Adrenal gland (tissue), 9 donors: ENCODE measurements at regions not wholly inside any gene's neighbourhood (a gene's known extent, or its start where the extent isn't known, plus 50 kb on each side); places are given as distances from the start of the nearest gene placed in this dataset.

Source experiments
- DNase-seq, 7 donors: peaks; one replicate each; pipeline ENCODE4 v3.0.0-alpha.2; 2019 to 2020
- H3K27ac ChIP-seq, 5 donors: fragments of 200-600 bp; sonication (generic) in 4 of 5; 1 replicate in 3 of 5; 2 replicates in 2 of 5; pipeline versions ENCODE4 v1.5.1 to v1.8.0; 2016 to 2020; ENCODE audit warnings: mild to moderate bottlenecking in 1 of 5
- H3K27me3 ChIP-seq: fragments of 200-600 bp; 2 replicates; pipeline ENCODE4 v1.8.0; 2021
- H3K36me3 ChIP-seq, 2 donors: fragments of 200-600 bp; replicated peaks in 1 of 2; 1 replicate in 1 of 2; 2 replicates in 1 of 2; pipeline versions ENCODE4 v1.5.1 to v1.8.0; 2018 to 2022
- H3K4me1 ChIP-seq, 2 donors: fragments of 200-600 bp; replicated peaks in 1 of 2; 1 replicate in 1 of 2; 2 replicates in 1 of 2; pipeline versions ENCODE4 v1.5.1 to v1.8.0; 2018 to 2021
- H3K4me3 ChIP-seq, 4 donors: fragments of 200-600 bp; sonication (generic) in 3 of 4; one replicate each; pipeline ENCODE4 v1.5.1; 2016 to 2018
- H3K9me3 ChIP-seq, 3 donors: fragments of 200-600 bp; sonication (generic) in 1 of 3; replicated peaks in 1 of 3; 1 replicate in 2 of 3; 2 replicates in 1 of 3; pipeline versions ENCODE4 v1.5.1 to v1.8.0; 2016 to 2021
- CTCF ChIP-seq, 6 experiments: fragments of 450-650 bp in 4 of 6; fragments of 200-600 bp in 2 of 6; sonication (generic) in 1 of 6; IDR thresholded peaks; 1 replicate in 5 of 6; 2 replicates in 1 of 6; pipeline versions ENCODE4 v1.5.1 to v1.8.0; 2016 to 2021; ENCODE audit warnings: antibody characterized with exemption in 6 of 6, mild to moderate bottlenecking in 2 of 6, moderate library complexity in 1 of 6
- POLR2A ChIP-seq, 2 donors: fragments of 450-650 bp; IDR thresholded peaks; one replicate each; pipeline ENCODE4 v1.6.1; 2017; ENCODE audit warnings: antibody characterized with exemption in 2 of 2, mild to moderate bottlenecking in 2 of 2, moderate library complexity in 1 of 2
- WGBS, 4 donors: extraction: QIAGEN DNeasy Blood & Tissue Kit in 2 of 4; methylation state at CpG; one replicate each; pipeline versions ENCODE4 v1.1.5 to v1.1.7; 2013 to 2017; 5-methylcytosine and 5-hydroxymethylcytosine counted together
- intact Hi-C, 2 donors: fragments of 100-400 bp; cut with DNase I; formaldehyde crosslinking; loops; one replicate each; pipeline versions ENCODE4 v1.14.1 to v1.15.0; 2022 to 2023
- donor health status: healthy with polysubstance abuse.
- donor health status: Bipolar disorder and iron deficiency.
- donor health status: DM: yes; HTN: yes; CAD: no.
- donor health status: DM: no; HTN: no; CAD: no.
- donor health status: DM: no; HTN: no; CAD: no.

GRCh38 chr2:83956991-83957390 lies 502.1 kb downstream of the SUCLG1 start:
- Histone ChIP-seq H3K4me1 (no peaks in the 10 kb centered on the region), H3K36me3 (no peaks in the 10 kb centered on the region), H3K9me3 (no peaks in the 10 kb centered on the region), H3K4me3 (no peak overlapping the region), H3K27ac (no peak overlapping the region), H3K27me3 (no peaks in the 10 kb centered on the region)
- no peak for DNase-seq
- intact Hi-C loops: no loop called here
- 82 to 87% (median 85%) methylated on average over 4 of the region's 4 CpGs for WGBS, 4 donors
- TF ChIP-seq CTCF (IDR thresholded peaks at IDR 0.05): no peak
- TF ChIP-seq POLR2A (IDR thresholded peaks at IDR 0.05): no peak

GRCh38 chr2:83953697-83954096 lies 505.4 kb downstream of the SUCLG1 start:
- WGBS, 4 donors: 36 to 49% (median 40%) methylated on average over 1 of the region's 1 CpG
- no peaks in the 10 kb centered on the region for H3K9me3 ChIP-seq
- H3K36me3 ChIP-seq: no peaks in the 10 kb centered on the region
- no peak overlapping the region for H3K4me3 ChIP-seq
- no peaks in the 10 kb centered on the region for H3K4me1 ChIP-seq
- no peak for TF ChIP-seq CTCF (IDR thresholded peaks at IDR 0.05)
- no peak for TF ChIP-seq POLR2A (IDR thresholded peaks at IDR 0.05)
- intact Hi-C loops: no loop called here
- DNase-seq: no peak
- H3K27me3 ChIP-seq: no peaks in the 10 kb centered on the region
- H3K27ac ChIP-seq: no peak overlapping the region

GRCh38 chr2:83951378-83951947 lies 507.6 kb downstream of the SUCLG1 start:
- Histone ChIP-seq H3K4me3 (no peak overlapping the region), H3K4me1 (no peaks in the 10 kb centered on the region), H3K9me3 (no peaks in the 10 kb centered on the region), H3K36me3 (no peaks in the 10 kb centered on the region), H3K27me3 (no peaks in the 10 kb centered on the region), H3K27ac (no peak overlapping the region)
- WGBS, 4 donors: 82 to 86% (median 86%) methylated on average over 4 of the region's 4 CpGs
- DNase-seq: no peak
- TF ChIP-seq POLR2A (IDR thresholded peaks at IDR 0.05) (no peak), CTCF (IDR thresholded peaks at IDR 0.05) (no peak)
- intact Hi-C loops: no loop called here

GRCh38 chr2:83949361-83949760 lies 509.7 kb downstream of the SUCLG1 start:
- DNase-seq: no peak
- Histone ChIP-seq H3K27me3 (no peaks in the 10 kb centered on the region), H3K27ac (no peak overlapping the region), H3K4me1 (no peaks in the 10 kb centered on the region), H3K9me3 (no peaks in the 10 kb centered on the region), H3K4me3 (no peak overlapping the region), H3K36me3 (no peaks in the 10 kb centered on the region)
- 59 to 88% (median 73%) methylated on average over 1 of the region's 1 CpG for WGBS, 4 donors
- intact Hi-C loops: no loop called here
- no peak for TF ChIP-seq CTCF (IDR thresholded peaks at IDR 0.05)
